Muscle of leg (tissue), 3 donors: ENCODE measurements at regions not wholly inside any gene's neighbourhood (a gene's known extent, or its start where the extent isn't known, plus 50 kb on each side); places are given as distances from the start of the nearest gene placed in this dataset.
"Not testable (repeated sequence)": the region's sequence is repeated elsewhere in the genome, so short reads cannot be mapped to it uniquely, and the experiment has no call there.

Experiments used
- DNase-seq: peaks from one replicate; pipeline ENCODE4 v3.0.0; 2013
- H3K27ac ChIP-seq: one replicate; pipeline ENCODE4 v1.5.1; 2013; ENCODE audit warnings: mild to moderate bottlenecking, low read length, control low read depth
- H3K27me3 ChIP-seq: one replicate; pipeline ENCODE4 v1.6.1; 2013; ENCODE audit warnings: low read length; ENCODE audit not compliant: control insufficient read depth, insufficient read depth
- H3K36me3 ChIP-seq: one replicate; pipeline ENCODE4 v1.6.1; 2013; ENCODE audit warnings: low read length; ENCODE audit not compliant: control insufficient read depth, insufficient read depth
- H3K4me1 ChIP-seq: one replicate; pipeline ENCODE4 v1.6.1; 2013; ENCODE audit warnings: low read length; ENCODE audit not compliant: control insufficient read depth, insufficient read depth
- H3K4me3 ChIP-seq: one replicate; pipeline ENCODE4 v1.5.1; 2013; ENCODE audit warnings: low read length, control low read depth
- H3K9me3 ChIP-seq: replicated peaks from 2 replicates; pipeline ENCODE4 v1.6.1; 2013; ENCODE audit warnings: low read depth, low read length; ENCODE audit not compliant: control insufficient read depth
- WGBS: methylation state at CpG from one replicate; pipeline ENCODE4 v1.1.5; 2013; ENCODE audit warnings: missing lambda C conversion rate; ENCODE audit not compliant: insufficient coverage; 5-methylcytosine and 5-hydroxymethylcytosine counted together

DNA sequence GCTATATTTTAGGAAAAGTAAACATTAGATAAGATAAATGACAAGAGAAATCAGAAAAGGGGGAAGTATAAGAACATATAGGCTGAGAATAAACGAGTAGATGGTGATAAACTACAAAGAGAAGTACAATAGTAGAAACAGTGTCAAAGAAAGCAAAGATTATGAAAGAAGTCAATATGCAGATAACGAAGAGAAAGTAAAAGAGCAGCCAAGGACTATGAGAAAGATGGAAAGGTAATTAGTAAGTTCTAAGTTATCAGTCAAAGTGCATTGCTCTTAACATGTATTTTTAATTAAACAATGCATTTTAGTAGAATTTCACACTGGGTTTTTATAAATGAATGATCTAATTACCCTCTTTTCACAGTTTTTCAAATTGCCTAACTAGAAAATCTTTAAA lies 1801.3 kb upstream of the PCDH10 start:
- Histone ChIP-seq H3K27ac (no peak overlapping the region), H3K4me3 (no peak overlapping the region), H3K27me3 (no peaks in the 10 kb centered on the region), H3K9me3 (no peaks in the 10 kb centered on the region), H3K4me1 (no peaks in the 10 kb centered on the region), H3K36me3 (no peaks in the 10 kb centered on the region)
- no peak for DNase-seq
- 80% methylated on average over 1 of the region's 2 CpGs for WGBS

DNA sequence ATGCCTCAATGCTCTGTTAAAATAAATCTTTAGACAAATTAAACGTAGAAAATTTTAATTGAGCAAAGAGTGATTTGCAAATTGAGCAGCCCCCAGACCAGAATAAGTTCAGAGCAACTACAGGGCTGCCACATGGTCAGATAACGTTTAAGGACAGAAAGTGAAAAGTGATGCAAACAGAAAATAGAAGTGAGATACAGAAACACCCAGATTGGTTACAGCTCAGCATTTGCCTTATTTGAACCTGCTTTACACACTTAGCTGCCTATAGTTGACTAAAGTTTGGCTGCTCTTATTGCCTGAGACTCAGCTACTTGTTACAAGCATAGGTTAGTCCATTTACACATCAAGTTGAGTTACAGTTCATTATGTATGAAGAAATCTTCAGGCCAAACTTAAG lies 1800.8 kb upstream of the PCDH10 start:
- H3K27ac ChIP-seq: no peak overlapping the region
- no peaks in the 10 kb centered on the region for H3K27me3 ChIP-seq
- H3K4me1 ChIP-seq: no peaks in the 10 kb centered on the region
- DNase-seq: no peak
- H3K9me3 ChIP-seq: no peaks in the 10 kb centered on the region
- 57% methylated on average over 1 of the region's 2 CpGs for WGBS
- no peaks in the 10 kb centered on the region for H3K36me3 ChIP-seq
- H3K4me3 ChIP-seq: no peak overlapping the region

DNA sequence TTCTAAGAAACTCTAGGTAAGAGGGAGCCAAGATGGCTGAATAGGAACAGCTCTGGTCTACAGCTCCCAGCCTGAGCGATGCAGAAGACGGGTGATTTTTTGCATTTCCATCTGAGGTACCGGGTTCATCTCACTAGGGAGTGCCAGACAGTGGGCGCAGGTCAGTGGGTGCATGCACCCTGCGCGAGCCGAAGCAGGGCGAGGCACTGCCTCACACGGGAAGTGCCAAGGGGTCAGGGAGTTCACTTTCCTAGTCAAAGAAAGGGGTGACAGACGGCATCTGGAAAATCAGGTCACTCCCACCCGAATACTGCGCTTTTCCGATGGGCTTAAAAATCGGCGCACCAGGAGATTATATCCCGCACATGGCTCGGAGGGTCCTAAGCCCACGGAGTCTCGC lies 1796.7 kb upstream of the PCDH10 start:
- H3K9me3 ChIP-seq, H3K27me3 ChIP-seq, H3K36me3 ChIP-seq, H3K27ac ChIP-seq, H3K4me3 ChIP-seq, DNase-seq, H3K4me1 ChIP-seq: not testable (repeated sequence)
- WGBS: 94% methylated on average over 19 of the region's 19 CpGs

DNA sequence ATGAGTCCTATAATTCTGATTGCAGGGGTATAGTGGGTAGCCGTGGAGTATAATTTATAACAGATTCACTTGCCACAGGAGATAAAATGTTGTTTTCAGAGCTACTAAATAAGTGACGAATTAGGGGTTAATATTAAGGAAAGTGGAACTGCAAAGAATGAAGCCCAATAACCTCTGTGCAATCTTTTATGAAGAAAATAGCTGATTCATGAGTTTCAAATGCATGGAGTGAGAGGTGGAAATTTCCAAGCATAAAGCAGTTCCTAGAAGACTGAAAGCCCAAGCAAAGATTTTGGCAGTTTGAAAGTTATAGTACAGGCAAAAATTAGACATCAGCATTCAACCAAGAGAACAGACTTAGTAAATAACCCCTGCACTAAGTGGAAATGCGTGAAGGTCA lies 1782.4 kb upstream of the PCDH10 start:
- Histone ChIP-seq H3K4me3 (no peak overlapping the region), H3K36me3 (no peaks in the 10 kb centered on the region), H3K27ac (no peak overlapping the region), H3K27me3 (no peaks in the 10 kb centered on the region), H3K4me1 (no peaks in the 10 kb centered on the region), H3K9me3 (no peaks in the 10 kb centered on the region)
- DNase-seq: no peak
- no CpG with 5 or more reads among the region's 3 CpGs for WGBS

DNA sequence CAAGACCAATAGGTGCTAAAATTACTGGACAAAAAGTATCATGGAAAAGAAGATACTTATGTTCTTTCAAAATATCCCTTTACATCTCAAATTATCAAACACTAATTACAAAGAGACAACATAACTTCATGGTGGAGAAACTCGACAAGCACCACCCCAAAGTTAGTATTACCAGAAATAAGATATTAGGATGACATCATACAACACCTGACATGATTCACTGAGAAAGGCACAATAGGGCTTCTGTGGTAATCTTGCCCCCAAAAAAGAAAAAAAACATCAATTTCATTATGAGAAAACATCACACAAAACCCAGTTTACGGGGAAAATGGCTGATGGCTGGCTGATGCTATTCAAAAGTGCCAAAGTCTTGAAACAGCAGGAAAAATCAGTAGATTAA lies 1781.7 kb upstream of the PCDH10 start:
- no peak for DNase-seq
- no peak overlapping the region for H3K27ac ChIP-seq
- no peak overlapping the region for H3K4me3 ChIP-seq
- H3K27me3 ChIP-seq: no peaks in the 10 kb centered on the region
- no peaks in the 10 kb centered on the region for H3K4me1 ChIP-seq
- WGBS: no CpG with 5 or more reads among the region's 2 CpGs
- no peaks in the 10 kb centered on the region for H3K9me3 ChIP-seq
- H3K36me3 ChIP-seq: no peaks in the 10 kb centered on the region

DNA sequence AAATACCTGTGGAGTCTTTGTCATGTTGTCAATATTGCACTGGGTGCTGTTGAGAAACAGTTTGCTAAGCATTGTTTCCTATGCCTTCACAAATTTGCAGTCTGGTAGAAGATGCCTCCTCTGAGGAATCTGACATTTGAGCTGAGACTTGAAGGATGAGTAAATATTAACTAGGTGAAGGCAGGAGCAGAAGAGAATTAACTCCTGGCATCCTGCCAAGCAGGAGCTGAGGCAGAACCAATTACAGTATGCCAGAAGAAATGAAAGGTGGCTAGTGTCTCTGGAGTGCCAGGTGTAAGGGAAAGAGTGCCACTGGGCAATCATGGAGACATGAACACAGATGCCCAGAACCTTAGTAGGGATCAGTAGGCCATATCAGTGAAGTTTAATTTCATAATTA lies 1778.2 kb upstream of the PCDH10 start:
- no peaks in the 10 kb centered on the region for H3K27me3 ChIP-seq
- H3K27ac ChIP-seq: no peak overlapping the region
- no peaks in the 10 kb centered on the region for H3K4me1 ChIP-seq
- no peak for DNase-seq
- no peaks in the 10 kb centered on the region for H3K9me3 ChIP-seq
- H3K4me3 ChIP-seq: no peak overlapping the region
- H3K36me3 ChIP-seq: no peaks in the 10 kb centered on the region

DNA sequence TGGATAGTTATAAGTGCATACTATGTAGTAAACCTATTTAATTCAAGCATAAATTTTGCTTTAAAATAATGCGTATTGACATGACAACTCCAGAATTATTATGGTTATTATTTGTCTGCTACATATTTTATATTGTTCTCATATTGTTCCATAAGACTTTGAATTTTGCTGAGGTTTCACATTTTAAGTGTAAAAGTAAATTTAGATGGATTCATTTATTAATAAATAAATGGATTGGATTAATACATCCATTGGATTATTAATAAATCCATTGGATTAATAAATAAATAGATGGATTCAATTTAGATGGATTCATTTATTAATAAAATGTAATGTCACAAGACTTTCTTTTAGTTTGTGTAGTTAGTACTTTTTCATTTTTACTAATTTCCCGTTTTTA lies 1768.0 kb upstream of the PCDH10 start:
- Histone ChIP-seq H3K4me1 (no peaks in the 10 kb centered on the region), H3K27ac (no peak overlapping the region), H3K9me3 (no peaks in the 10 kb centered on the region), H3K36me3 (no peaks in the 10 kb centered on the region), H3K4me3 (no peak overlapping the region), H3K27me3 (no peaks in the 10 kb centered on the region)
- WGBS: no CpG with 5 or more reads among the region's 2 CpGs
- DNase-seq: no peak

DNA sequence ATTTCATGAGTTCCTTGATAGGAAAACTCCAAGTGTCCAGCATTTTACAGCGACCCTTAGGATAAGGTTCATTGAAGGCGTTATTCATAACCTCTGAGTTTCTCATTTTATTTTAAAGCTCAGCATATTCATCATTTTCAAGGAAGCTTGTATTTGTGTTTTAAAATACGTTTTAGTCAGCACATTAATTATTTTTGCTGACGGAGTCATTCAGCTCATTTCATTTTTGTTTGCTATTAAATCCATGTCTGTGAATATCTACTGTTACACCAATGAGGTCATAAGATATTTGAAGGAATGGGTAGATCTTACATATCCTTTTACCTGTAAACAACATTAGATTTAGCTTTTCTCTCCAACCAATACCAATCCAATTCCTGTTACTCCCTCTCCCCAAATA lies 1766.3 kb upstream of the PCDH10 start:
- Histone ChIP-seq H3K27me3 (no peaks in the 10 kb centered on the region), H3K9me3 (no peaks in the 10 kb centered on the region), H3K4me3 (no peak overlapping the region), H3K27ac (no peak overlapping the region), H3K36me3 (no peaks in the 10 kb centered on the region), H3K4me1 (no peaks in the 10 kb centered on the region)
- WGBS: no CpG with 5 or more reads among the region's 4 CpGs
- DNase-seq: no peak

DNA sequence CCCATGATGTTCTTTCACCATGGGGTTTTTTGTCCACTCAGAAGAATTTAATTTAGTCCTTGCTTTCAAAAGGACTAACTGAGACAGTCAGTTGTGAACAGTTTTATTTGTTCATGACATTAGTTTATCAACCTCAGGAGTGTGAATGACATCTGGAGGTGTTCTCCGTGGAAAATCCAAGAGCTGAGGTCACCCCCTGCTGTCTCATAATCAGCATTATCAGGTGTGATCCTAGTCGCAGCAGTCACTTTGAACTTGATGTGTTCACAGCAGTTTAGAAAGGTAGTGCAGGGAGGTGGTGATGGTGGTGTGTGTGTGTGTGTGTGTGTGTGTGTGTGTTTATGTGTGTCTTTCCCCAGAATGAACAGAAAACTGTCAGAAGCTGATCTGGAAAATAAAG lies 1760.8 kb upstream of the PCDH10 start:
- Histone ChIP-seq H3K27ac (no peak overlapping the region), H3K36me3 (no peaks in the 10 kb centered on the region), H3K27me3 (no peaks in the 10 kb centered on the region), H3K9me3 (no peaks in the 10 kb centered on the region), H3K4me3 (no peak overlapping the region), H3K4me1 (no peaks in the 10 kb centered on the region)
- 13% methylated on average over 1 of the region's 2 CpGs for WGBS
- DNase-seq: no peak

DNA sequence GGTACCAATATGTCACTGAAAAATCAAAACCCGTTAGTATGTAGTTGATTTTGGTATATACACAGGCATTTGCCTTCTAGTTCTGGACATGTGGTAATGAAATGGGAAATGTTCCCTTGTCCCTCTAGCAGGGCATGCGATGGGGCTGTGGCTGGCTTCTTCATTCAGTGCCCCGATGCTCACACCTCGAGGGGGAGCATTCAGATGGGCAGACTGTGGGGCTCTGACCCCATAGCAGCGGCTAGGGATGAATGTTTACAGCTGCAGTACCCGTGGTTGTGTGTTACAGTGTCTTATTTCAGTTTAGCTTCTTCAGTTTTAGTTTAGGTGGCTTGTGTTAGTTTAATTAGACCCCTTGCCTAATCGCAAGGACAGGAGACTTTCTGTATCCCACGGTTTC lies 1741.0 kb upstream of the PCDH10 start:
- H3K36me3 ChIP-seq: no peaks in the 10 kb centered on the region
- H3K4me1 ChIP-seq: no peaks in the 10 kb centered on the region
- no peak overlapping the region for H3K4me3 ChIP-seq
- no peaks in the 10 kb centered on the region for H3K9me3 ChIP-seq
- DNase-seq: no peak
- no peak overlapping the region for H3K27ac ChIP-seq
- H3K27me3 ChIP-seq: no peaks in the 10 kb centered on the region
- 81% methylated on average over 6 of the region's 8 CpGs for WGBS

DNA sequence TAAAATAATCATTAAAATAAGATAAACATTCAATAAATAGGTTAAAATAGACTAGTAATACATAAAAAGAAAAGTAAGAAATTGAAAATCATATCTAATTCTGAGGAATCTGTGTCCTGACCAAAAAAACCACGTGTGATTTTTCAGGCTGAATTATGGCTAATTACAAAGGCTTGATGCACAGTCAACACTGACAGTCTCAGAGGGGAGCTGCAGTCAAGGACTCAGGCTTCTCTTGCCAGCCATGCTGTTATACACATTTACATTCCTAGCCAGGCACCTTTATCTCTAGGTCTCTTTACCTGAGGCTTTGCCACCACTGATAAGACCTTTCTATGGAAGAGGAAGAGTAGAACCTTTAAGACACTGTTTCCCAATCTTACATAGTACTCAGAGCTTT lies 1737.7 kb upstream of the PCDH10 start:
- Histone ChIP-seq H3K36me3 (no peaks in the 10 kb centered on the region), H3K27ac (no peak overlapping the region), H3K9me3 (peaks cover 10% of the 10 kb centered on the region), H3K27me3 (no peaks in the 10 kb centered on the region), H3K4me1 (no peaks in the 10 kb centered on the region), H3K4me3 (no peak overlapping the region)
- no peak for DNase-seq
- WGBS: 71% methylated on average over 1 of the region's 1 CpG
